NCI-H2227 (cell line): ENCODE measurements at regions not wholly inside any gene's neighbourhood (a gene's known extent, or its start where the extent isn't known, plus 50 kb on each side); places are given as distances from the start of the nearest gene placed in this dataset.
"Not testable (repeated sequence)": the region's sequence is repeated elsewhere in the genome, so short reads cannot be mapped to it uniquely, and the experiment has no call there.

ENCODE experiments used
- DNase-seq: peaks from one replicate; lab custom pipeline; 2025; ENCODE audit not compliant: unreplicated experiment; lab: John Stamatoyannopoulos, UW

- DNase-seq: no peak
Observed at GRCh38 chr10:64379898-64380297, 858.7 kb downstream of the REEP3 start.

GRCh38 chr10:64385355-64385754, 864.2 kb downstream of the REEP3 start:
- DNase-seq: no peak

GRCh38 chr10:64394744-64395143, 873.5 kb downstream of the REEP3 start:
- DNase-seq: no peak

- no peak for DNase-seq
Observed at GRCh38 chr10:64396105-64396708, 875.0 kb downstream of the REEP3 start.

GRCh38 chr10:64397125-64397524, 875.9 kb downstream of the REEP3 start:
- DNase-seq: no peak

GRCh38 chr10:64408391-64409183, 887.4 kb downstream of the REEP3 start:
- DNase-seq: no peak

GRCh38 chr10:64409349-64409748, 888.1 kb downstream of the REEP3 start:
- DNase-seq: no peak

GRCh38 chr10:64416011-64416410, 894.8 kb downstream of the REEP3 start:
- DNase-seq: no peak

- no peak for DNase-seq
Observed at GRCh38 chr10:64419461-64419860, 898.3 kb downstream of the REEP3 start.

GRCh38 chr10:64426745-64427144, 905.5 kb downstream of the REEP3 start:
- no peak for DNase-seq

GRCh38 chr10:64430690-64431323, 909.6 kb downstream of the REEP3 start:
- DNase-seq: no peak

GRCh38 chr10:64441872-64442271, 920.7 kb downstream of the REEP3 start:
- not testable (repeated sequence) for DNase-seq

- no peak for DNase-seq
Observed at GRCh38 chr10:64444163-64444562, 923.0 kb downstream of the REEP3 start.

- no peak for DNase-seq
Observed at GRCh38 chr10:64444564-64444963, 923.4 kb downstream of the REEP3 start.

GRCh38 chr10:64449603-64450002, 928.4 kb downstream of the REEP3 start:
- no peak for DNase-seq

- DNase-seq: no peak
Observed at GRCh38 chr10:64450312-64450711, 929.1 kb downstream of the REEP3 start.

GRCh38 chr10:64454962-64455361, 933.8 kb downstream of the REEP3 start:
- DNase-seq: no peak

- no peak for DNase-seq
Observed at GRCh38 chr10:64458306-64458705, 937.1 kb downstream of the REEP3 start.

- no peak for DNase-seq
Observed at GRCh38 chr10:64463406-64463805, 942.2 kb downstream of the REEP3 start.

- no peak for DNase-seq
Observed at GRCh38 chr10:64465653-64466052, 944.5 kb downstream of the REEP3 start.

GRCh38 chr10:64468219-64468618, 947.0 kb downstream of the REEP3 start:
- DNase-seq: no peak

GRCh38 chr10:64476506-64476905, 955.3 kb downstream of the REEP3 start:
- DNase-seq: no peak
